Panc1 (cell line): ENCODE measurements at regions not wholly inside any gene's neighbourhood (a gene's known extent, or its start where the extent isn't known, plus 50 kb on each side); places are given as distances from the start of the nearest gene placed in this dataset.

Experiments
- ATAC-seq: fragments of 200-7000 bp; cut with Tn5 transposase; 2 replicates; pipeline ENCODE4 v1.9.1; 2020; ENCODE audit warnings: mild to moderate bottlenecking, moderate library complexity
- BruUV-seq: library from RNA; stranded (reverse); fragments of 400-500 nt; replicated peaks from 2 replicates; lab custom pipeline; 2021; lab: Mats Ljungman, UMichigan
- CTCF ChIA-PET: fragments of 300-600 bp; sonication (Branson Sonifier 250); formaldehyde crosslinking; loops from one replicate; lab custom pipeline; 2022; ENCODE audit warnings: antibody characterized with exemption; lab: Charles Lee
- POLR2A ChIA-PET: fragments of 300-600 bp; sonication (Branson Sonifier 250); formaldehyde crosslinking; loops from one replicate; lab custom pipeline; 2022; ENCODE audit warnings: antibody characterized with exemption; lab: Charles Lee
- DNase-seq: peaks from one replicate; pipeline ENCODE4 v3.0.0-alpha.2; 2010; ENCODE audit warnings: low read depth, low spot score
- H3K27ac ChIP-seq: 2 replicates; pipeline ENCODE4 v1.5.1; 2011; ENCODE audit warnings: mild to moderate bottlenecking, low read length, inconsistent platforms
- H3K27me3 ChIP-seq: fragments of 200-500 bp; sonication (Bioruptor generic); 2 replicates; pipeline ENCODE4 v1.6.0; 2014; ENCODE audit warnings: low read length, inconsistent platforms; ENCODE audit not compliant: control insufficient read depth, insufficient read depth
- H3K36me3 ChIP-seq: fragments of 200-500 bp; sonication (Bioruptor generic); 2 replicates; pipeline ENCODE4 v1.5.1; 2014; ENCODE audit warnings: inconsistent platforms, mild to moderate bottlenecking, low read length, moderate library complexity; ENCODE audit not compliant: control insufficient read depth, insufficient read depth
- H3K4me1 ChIP-seq: 2 replicates; pipeline ENCODE4 v1.5.1; 2011; ENCODE audit warnings: inconsistent platforms, mild to moderate bottlenecking, low read length, moderate library complexity; ENCODE audit not compliant: control insufficient read depth, insufficient read depth
- H3K4me3 ChIP-seq, 2 experiments: 2 replicates each; pipeline ENCODE4 v1.5.1; 2011 to 2012; ENCODE audit warnings: low read depth in 2 of 2, low read length in 2 of 2, mild to moderate bottlenecking in 2 of 2, inconsistent platforms in 1 of 2, moderate library complexity in 1 of 2
- H3K9me3 ChIP-seq: fragments of 200-500 bp; sonication (Bioruptor generic); 2 replicates; pipeline ENCODE4 v1.5.1; 2014; ENCODE audit warnings: low read depth, mild to moderate bottlenecking, inconsistent platforms, low read length, moderate library complexity; ENCODE audit not compliant: control insufficient read depth, insufficient read depth
- POLR2AphosphoS5 ChIP-seq: IDR thresholded peaks from 2 replicates; pipeline ENCODE4 v1.6.1; 2012; ENCODE audit warnings: mild to moderate bottlenecking, low read depth, low read length, moderate library complexity
- SIN3A ChIP-seq: IDR thresholded peaks from 2 replicates; pipeline ENCODE4 v1.6.1; 2012; ENCODE audit warnings: low read depth, mild to moderate bottlenecking, low read length, moderate library complexity, borderline replicate concordance; ENCODE audit not compliant: insufficient read depth
- TCF7L2 ChIP-seq: IDR thresholded peaks from 2 replicates; pipeline ENCODE4 v1.6.1; 2011; ENCODE audit warnings: mild to moderate bottlenecking, low read depth, low read length, inconsistent platforms
- in situ Hi-C: cut with HindIII; loops from 2 replicates; pipeline ENCODE4 v1.10.0; 2016; ENCODE audit warnings: low sequenced_read_pairs, low pct_unique_long_range_greater_than_20kb
- intact Hi-C: fragments of 100-400 bp; cut with micrococcal nuclease; formaldehyde crosslinking; loops from one replicate; pipeline ENCODE4 v1.10.0; 2022; ENCODE audit not compliant: unreplicated experiment
- TF ChIP-seq, protein P1 (sequence below): fragments of 450-650 bp; IDR thresholded peaks from 2 replicates; pipeline ENCODE4 v1.5.1; 2017; ENCODE audit warnings: mild to moderate bottlenecking
- TF ChIP-seq, protein P2 (sequence below), 2 experiments: IDR thresholded peaks; 2 replicates each; pipeline ENCODE4 v1.6.1; 2011 to 2012; ENCODE audit warnings: low read depth in 2 of 2, control low read depth in 1 of 2, low read length in 1 of 2, mild to moderate bottlenecking in 1 of 2, moderate library complexity in 1 of 2; ENCODE audit not compliant: insufficient read depth in 1 of 2

DNA sequence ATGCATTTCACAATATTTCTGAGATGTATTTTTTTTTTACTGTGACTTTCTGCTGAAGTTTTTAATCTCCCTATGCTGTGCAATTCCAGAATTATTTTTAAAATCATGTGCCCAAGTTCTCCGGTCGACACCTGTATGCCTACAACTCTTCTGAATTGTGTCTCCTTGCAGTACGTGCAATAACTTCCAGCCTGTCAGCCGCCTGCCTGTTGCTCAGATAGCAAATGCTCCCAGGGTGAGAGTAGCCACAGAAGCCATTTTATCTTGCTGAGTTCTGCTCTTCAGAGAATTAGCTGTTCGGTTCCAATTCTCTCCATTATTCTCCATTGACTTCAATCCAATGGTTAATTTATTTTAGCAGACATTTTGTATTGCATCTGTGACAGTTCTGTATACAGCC is 188.3 kb downstream of the CDC14C start:
- intact Hi-C loops = no loop called here

DNA sequence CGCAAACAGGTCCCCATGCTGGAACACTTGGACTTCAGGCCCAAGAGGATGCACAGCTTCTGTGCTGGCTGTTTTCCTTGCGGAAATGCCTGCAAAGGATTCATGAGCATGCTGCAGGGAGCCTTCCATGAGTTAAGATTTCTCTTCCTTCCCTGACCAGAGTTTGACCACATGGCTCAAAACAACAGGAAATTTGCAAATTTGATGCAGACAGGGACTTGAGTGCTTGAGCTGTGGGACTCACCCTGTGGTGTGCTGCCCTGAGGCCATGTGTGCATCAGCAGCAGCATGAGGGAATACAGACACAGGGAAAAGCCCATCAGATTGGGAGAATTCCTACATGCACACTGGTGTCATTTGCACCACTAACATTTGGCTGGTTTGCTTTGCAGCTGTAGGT is 195.4 kb downstream of the CDC14C start:
- POLR2A ChIA-PET = no interaction called here
- CTCF ChIA-PET = no interaction called here

More for the DNA sequence above, 188.3 kb downstream of the CDC14C start:
- CTCF ChIA-PET = no interaction called here
- no peak for DNase-seq
- Histone ChIP-seq H3K4me1 (no peaks in the 10 kb centered on the region), H3K27ac (no peak overlapping the region), H3K27me3 (no peaks in the 10 kb centered on the region), H3K4me3 (no peak overlapping the region), H3K9me3 (no peaks in the 10 kb centered on the region), H3K36me3 (no peaks in the 10 kb centered on the region)
- no peak for TF ChIP-seq TCF7L2
- TF ChIP-seq, protein P1, sequence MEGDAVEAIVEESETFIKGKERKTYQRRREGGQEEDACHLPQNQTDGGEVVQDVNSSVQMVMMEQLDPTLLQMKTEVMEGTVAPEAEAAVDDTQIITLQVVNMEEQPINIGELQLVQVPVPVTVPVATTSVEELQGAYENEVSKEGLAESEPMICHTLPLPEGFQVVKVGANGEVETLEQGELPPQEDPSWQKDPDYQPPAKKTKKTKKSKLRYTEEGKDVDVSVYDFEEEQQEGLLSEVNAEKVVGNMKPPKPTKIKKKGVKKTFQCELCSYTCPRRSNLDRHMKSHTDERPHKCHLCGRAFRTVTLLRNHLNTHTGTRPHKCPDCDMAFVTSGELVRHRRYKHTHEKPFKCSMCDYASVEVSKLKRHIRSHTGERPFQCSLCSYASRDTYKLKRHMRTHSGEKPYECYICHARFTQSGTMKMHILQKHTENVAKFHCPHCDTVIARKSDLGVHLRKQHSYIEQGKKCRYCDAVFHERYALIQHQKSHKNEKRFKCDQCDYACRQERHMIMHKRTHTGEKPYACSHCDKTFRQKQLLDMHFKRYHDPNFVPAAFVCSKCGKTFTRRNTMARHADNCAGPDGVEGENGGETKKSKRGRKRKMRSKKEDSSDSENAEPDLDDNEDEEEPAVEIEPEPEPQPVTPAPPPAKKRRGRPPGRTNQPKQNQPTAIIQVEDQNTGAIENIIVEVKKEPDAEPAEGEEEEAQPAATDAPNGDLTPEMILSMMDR = no peak
- no peak for TF ChIP-seq POLR2AphosphoS5
- TF ChIP-seq, protein P2, sequence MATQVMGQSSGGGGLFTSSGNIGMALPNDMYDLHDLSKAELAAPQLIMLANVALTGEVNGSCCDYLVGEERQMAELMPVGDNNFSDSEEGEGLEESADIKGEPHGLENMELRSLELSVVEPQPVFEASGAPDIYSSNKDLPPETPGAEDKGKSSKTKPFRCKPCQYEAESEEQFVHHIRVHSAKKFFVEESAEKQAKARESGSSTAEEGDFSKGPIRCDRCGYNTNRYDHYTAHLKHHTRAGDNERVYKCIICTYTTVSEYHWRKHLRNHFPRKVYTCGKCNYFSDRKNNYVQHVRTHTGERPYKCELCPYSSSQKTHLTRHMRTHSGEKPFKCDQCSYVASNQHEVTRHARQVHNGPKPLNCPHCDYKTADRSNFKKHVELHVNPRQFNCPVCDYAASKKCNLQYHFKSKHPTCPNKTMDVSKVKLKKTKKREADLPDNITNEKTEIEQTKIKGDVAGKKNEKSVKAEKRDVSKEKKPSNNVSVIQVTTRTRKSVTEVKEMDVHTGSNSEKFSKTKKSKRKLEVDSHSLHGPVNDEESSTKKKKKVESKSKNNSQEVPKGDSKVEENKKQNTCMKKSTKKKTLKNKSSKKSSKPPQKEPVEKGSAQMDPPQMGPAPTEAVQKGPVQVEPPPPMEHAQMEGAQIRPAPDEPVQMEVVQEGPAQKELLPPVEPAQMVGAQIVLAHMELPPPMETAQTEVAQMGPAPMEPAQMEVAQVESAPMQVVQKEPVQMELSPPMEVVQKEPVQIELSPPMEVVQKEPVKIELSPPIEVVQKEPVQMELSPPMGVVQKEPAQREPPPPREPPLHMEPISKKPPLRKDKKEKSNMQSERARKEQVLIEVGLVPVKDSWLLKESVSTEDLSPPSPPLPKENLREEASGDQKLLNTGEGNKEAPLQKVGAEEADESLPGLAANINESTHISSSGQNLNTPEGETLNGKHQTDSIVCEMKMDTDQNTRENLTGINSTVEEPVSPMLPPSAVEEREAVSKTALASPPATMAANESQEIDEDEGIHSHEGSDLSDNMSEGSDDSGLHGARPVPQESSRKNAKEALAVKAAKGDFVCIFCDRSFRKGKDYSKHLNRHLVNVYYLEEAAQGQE (IDR thresholded peaks at IDR 0.05; ENCODE audit: insufficient read depth in 1 of 2, low read depth in 2 of 2, low read length in 1 of 2) = no peak
- no peak for TF ChIP-seq SIN3A
- no TSS peak for BruUV-seq
- in situ Hi-C loops = no loop called here
- POLR2A ChIA-PET = no interaction called here
- no peak for ATAC-seq

DNA sequence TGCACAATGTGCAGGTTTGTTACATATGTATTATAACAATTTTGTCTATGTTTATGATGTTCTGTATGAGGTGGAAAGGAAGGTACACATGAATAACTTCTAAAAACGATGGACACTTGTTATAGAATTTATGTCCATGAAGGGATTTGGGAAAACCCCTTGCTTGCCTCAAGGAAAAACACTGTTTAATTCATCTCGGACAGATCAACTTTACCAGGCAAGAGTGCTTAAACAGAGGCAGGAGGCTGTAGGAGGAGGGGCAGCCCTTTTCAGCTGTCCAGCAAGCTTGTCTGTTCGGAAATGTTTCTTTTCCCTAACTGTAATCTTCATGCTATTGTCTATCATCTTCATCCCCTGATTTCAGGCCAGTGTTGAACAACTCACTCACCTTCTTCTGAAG is 200.9 kb downstream of the CDC14C start:
- H3K4me1 ChIP-seq = 0 out of 2 replicates have a peak, but pooled peaks cover 3% of the 10 kb centered on the region
- POLR2A ChIA-PET = no interaction called here
- in situ Hi-C loops = no loop called here

More for the DNA sequence above, 195.4 kb downstream of the CDC14C start:
- Histone ChIP-seq H3K27ac (no peak overlapping the region), H3K4me1 (no peaks in the 10 kb centered on the region), H3K9me3 (no peaks in the 10 kb centered on the region), H3K4me3 (no peak overlapping the region), H3K36me3 (no peaks in the 10 kb centered on the region), H3K27me3 (no peaks in the 10 kb centered on the region)
- ATAC-seq (no peak), DNase-seq (no peak)
- intact Hi-C loops (no loop called here), in situ Hi-C loops (no loop called here)
- BruUV-seq = no TSS peak
- TF ChIP-seq POLR2AphosphoS5 = no peak

More for the DNA sequence above, 200.9 kb downstream of the CDC14C start:
- TF ChIP-seq POLR2AphosphoS5 (no peak), SIN3A (no peak), TCF7L2 (no peak)
- TF ChIP-seq, protein P2 (IDR thresholded peaks at IDR 0.05; ENCODE audit: insufficient read depth in 1 of 2, low read depth in 2 of 2, low read length in 1 of 2) = no peak
- TF ChIP-seq, protein P1 = no peak
- intact Hi-C loops = no loop called here
- CTCF ChIA-PET = no interaction called here
- Histone ChIP-seq H3K27me3 (no peaks in the 10 kb centered on the region), H3K27ac (no peak overlapping the region), H3K4me3 (no peak overlapping the region), H3K9me3 (no peaks in the 10 kb centered on the region), H3K36me3 (no peaks in the 10 kb centered on the region)
- no TSS peak for BruUV-seq
- no peak for DNase-seq
- ATAC-seq = no peak
